GM11168 (cell line): ENCODE measurements at regions not wholly inside any gene's neighbourhood (a gene's known extent, or its start where the extent isn't known, plus 50 kb on each side); places are given as distances from the start of the nearest gene placed in this dataset.
"Not testable (repeated sequence)": the region's sequence is repeated elsewhere in the genome, so short reads cannot be mapped to it uniquely, and the experiment has no call there.

Source experiments
- in situ Hi-C: fragments of 300-500 bp; cut with MboI; formaldehyde crosslinking; loops from one replicate; pipeline ENCODE4 v1.12.0; 2022; ENCODE audit warnings: low sequenced_read_pairs; ENCODE audit not compliant: unreplicated experiment

DNA sequence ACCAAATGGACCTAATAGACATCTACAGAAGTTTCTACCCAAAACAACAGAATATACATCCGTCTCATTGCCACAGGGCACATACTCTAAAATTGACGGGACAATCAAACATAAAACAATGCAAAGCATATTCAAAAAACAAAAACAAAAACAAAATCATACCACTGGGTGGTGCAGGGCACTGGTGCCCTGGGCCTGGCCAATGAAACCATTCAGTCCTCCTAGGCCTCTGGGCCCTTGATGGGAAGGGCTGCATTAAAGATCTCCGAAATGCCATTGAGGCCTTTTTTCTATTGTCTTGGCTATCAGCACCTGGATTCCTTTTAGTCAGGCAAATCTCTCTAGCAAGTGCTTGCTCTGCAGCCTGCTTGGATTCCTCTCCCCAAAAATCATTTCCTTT is 213.9 kb upstream of the ZCCHC13 start:
- in situ Hi-C loops = no loop called here

DNA sequence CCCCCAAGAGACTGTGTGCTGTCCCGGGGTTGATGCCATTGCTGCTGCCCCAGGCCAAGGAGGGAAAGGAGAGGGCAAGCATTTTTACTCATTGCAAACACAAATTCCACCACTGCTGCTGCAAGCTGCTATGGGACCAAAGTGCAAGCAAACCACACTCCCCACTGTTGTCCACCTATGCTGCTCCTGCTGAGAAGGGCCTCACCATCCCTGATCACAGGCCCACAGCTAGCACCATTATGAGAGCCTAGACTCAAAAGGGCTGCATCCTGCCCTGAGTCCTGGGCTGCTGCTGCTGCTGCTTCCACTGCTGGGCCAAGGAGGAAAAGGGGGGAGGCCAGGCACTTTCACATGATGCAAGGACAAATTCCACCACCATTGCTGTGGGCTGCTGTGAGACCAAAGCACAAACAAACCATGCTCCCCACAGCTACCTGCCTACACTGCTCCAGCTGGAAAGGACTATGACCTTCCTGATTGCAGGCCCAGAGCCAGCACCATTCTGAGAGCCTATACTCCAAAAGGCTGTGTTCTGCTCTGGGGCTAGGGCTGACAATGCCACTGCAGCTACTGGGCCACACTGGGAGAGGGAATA is 218.2 kb upstream of the ZCCHC13 start:
- in situ Hi-C loops = no loop called here

DNA sequence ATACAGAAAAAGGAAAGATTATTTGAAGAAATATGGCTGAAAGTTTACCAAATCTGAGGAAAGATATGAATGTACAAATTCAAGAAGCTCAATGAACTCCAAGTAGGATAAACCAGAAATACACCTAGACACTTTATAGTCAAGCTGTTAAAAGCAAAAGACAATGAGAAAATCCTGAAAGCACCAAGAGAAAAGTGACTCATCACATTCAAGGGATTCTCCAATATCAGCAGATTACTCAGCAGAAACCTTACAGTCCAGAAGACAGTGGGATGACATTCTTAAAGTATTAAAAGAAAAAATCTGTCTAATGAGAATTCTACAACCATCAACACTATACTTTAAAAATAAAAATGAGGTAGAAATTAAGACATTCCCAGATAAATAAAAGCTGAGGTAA is 223.8 kb upstream of the ZCCHC13 start:
- in situ Hi-C loops = no loop called here

DNA sequence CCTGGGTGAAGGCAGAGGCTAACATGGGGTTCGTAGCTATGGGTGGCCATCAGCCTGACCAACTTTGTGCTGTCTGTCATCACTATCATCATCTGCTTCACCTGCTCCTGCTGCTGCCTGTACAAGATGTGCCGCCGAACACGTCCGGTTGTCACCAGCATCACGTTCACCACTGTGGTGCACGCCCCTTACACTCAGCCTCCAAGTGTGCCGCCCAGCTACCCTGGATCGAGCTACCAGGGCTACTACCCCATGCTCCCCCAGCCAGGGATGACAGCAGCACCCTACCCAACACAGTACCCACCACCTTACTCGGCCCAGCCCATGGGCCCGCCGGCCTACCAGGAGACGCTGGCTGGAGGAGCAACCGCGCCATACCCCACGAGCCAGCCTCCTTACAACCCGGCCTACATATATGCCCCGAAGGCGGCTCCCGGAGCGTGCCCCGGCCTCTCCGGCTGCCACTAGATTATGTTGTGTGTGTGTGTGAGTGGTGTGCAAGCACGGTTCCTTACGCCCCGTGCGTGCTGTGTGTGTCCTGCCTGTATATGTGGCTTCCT is 213.4 kb upstream of the XIST start:
- in situ Hi-C loops = no loop called here

DNA sequence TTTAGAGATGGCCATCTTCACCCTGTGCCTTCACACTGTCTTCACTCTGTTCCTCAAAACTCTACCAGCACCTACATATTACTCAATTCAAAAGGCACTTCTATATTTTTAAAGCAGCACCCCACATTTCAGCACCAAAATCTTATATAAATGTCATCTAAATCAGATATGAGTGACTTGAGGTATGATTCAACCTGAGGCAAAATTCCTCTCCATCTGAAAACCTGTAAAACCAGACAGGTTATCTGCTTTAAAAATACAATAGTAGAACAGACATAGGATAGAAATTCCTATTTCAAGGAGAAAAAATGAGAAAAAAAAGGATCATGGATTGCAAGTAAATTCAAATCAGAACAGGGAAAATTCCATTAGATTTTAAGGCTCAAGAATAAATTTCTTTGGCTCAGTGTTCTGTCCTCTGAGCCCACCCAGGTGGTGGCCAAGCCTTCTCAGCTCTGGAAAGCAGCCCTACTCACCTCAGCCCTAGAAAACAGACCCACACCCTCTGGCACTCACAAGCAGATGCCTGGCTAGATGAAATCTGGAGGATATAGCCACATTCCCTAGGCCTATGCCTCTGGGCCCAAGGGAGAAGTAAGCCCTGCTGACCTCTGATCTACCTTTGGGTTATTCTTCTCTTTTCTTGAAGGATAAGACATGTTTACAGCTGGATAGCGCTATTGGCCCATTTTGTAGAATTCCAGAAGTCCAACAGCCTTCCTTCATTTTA is 211.1 kb upstream of the XIST start:
- in situ Hi-C loops = no loop called here

DNA sequence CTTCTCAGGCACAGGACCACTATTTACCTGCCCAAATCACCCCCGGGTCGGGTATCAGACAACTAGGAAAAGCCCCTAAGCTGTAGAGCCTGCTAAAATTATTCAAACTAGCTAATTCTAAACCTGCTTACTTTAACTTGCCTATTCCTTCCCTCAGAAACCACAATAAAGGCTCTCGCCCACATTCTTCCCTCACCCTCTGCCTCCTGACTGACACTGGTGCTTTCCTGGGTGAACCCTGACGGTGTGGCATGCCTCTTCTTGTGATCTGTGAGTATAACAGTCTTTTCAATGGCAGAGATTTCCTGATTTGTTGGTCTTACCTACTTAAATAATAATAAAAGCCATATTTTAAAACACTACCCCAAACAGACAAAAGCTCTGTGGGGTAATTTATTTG is 209.4 kb upstream of the XIST start:
- in situ Hi-C loops = no loop called here

DNA sequence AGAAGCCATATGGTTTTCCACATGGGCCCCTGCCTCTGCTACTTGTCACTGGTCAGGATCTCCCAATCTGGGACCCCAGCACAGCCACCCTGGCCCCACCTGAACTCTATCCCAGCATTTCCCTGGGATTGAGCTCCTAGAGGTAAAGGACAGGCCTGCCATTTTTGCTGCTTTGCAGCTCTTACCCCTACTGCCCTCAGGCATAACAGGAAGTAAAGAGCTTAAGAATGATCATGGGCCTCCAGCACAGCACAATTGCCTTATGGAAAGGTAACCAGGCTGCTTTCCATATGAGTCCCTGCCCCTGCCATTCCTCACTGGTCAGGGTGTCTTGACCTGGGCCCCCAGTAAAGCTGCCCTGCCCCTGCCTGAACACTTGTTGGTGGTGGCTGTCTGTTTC is 196.6 kb upstream of the XIST start:
- in situ Hi-C loops = no loop called here

DNA sequence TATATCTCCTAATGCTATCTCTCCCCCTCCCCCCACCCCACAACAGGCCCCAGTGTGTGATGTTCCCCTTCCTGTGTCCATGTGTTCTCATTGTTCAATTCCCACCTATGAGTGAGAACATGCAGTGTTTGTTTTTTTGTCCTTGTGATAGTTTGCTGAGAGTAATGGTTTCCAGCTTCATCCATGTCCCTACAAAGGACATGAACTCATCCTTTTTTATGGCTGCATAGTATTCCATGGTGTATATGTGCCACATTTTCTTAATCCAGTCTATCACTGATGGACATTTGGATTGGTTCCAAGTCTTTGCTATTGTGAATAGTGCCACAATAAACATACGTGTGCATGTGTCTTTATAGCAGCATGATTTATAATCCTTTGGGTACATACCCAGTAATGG is 181.6 kb upstream of the XIST start:
- in situ Hi-C loops = not testable (repeated sequence)

DNA sequence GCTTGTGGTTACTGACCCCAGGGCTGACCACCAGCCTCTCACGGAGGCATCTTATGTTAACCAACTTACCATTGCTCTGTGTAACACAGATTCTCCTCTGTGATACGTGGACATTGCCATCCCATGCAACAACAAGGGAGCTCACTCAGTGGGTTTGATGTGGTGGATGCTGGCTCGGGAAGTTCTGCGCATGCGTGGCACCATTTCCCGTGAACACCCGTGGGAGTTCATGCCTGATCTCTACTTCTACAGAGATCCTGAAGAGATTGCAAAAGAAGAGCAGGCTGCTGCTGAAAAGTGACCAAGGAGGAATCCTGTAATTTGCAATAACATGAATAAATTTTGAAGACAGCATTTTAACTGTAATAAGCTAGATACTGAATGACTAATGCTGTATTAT is 179.0 kb upstream of the XIST start:
- in situ Hi-C loops = not testable (repeated sequence)

DNA sequence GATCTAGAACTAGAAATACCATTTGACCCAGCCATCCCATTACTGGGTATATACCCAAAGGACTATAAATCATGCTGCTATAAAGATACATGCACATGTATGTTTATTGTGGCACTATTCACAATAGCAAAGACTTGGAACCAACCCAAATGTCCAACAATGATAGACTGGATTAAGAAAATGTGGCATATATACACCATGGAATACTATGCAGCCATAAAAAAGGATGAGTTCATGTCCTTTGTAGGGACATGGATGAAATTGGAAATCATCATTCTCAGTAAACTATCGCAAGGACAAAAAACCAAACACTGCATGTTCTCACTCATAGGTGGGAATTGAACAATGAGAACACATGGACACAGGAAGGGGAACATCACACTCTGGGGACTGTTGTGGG is 178.3 kb upstream of the XIST start:
- in situ Hi-C loops = not testable (repeated sequence)

DNA sequence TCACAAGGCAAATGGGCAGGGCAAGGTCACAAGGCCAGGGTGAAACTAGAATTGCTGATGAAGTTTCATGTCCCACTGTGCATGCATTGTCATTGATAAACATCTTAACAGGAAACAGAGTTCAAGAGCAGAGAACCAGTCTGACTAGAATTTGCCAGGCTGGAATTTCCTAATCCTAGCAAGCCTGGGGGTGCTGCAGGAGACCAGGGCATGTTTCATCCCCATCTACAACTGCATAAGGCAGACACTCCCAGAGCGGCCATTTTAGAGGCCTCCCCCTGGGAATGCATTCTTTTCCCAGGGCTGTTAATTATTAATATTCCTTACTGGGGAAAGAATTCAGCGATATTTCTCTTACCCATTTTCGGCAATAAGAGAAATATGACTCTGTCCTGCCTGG is 172.6 kb upstream of the XIST start:
- in situ Hi-C loops = not testable (repeated sequence)

DNA sequence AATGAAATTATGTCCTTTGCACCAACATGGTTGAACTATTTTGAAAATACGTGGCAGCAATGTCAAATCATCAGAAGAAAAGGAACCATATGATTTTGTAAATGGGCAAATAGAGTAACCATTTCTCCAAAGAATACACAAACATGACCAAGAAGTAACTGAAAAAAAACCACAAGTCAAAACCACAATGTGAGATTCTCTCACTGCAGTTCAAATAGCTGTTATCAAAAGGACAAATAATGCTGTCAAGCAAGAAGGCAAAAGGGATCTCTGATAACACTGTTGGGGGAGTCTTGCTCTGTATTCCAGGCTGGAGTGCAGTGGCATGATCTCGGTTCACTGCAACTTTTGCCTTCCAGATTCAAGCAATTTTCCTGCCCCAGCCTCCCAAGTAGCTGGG is 170.7 kb upstream of the XIST start:
- in situ Hi-C loops = no loop called here

DNA sequence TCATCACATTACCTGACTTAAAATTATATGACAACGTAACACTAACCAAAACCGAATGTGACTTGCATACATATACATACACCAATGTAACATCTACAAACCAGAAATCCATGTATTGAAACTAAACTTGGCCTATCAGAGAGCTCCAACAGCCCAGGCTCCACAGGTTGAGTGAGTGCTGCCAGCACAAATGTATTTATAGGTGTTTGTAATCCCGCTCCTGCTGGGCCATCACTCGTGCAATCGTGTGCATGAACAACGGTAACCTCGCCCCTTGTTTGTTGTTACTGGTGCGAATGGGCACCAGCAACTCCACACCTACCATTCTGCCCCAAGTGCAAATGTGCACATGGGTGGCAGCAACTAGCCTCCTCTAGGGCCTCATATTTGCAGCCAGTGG is 165.7 kb upstream of the XIST start:
- in situ Hi-C loops = loop anchor here (10.0 kb wide), 1 partner anchor 153 kb away; no protein-coding TSS in a partner anchor

DNA sequence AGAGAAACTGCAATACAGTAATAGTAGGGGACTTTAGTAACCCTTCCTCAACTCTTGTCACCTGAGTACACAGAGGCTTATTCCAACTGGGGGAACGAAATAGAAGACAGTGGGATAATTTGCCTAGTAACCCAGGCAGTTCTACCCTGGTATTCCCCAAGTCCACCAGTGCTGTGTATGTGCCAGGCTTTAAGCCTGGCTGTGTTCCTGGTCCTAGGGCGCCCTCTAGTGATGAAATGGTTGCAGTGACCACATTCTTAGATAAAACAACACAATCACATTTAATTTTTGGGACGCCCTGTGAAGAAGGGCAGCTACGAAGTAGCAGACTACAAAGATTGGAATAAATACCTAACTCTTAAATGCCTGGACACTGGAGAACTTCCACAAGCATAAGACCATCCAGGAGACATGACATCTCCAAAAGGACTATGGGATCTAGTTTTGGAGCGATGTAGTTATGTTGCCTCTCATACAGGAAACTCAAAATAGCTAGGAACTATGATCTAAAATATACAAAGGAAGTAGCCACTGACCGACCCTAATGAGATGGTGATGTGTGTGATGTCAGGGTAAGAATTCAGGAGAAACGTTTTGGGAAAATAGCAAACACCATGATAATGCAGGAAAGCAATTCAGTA is 163.0 kb upstream of the XIST start:
- in situ Hi-C loops = loop anchor here (10.0 kb wide), 1 partner anchor 151 kb away; no protein-coding TSS in a partner anchor

DNA sequence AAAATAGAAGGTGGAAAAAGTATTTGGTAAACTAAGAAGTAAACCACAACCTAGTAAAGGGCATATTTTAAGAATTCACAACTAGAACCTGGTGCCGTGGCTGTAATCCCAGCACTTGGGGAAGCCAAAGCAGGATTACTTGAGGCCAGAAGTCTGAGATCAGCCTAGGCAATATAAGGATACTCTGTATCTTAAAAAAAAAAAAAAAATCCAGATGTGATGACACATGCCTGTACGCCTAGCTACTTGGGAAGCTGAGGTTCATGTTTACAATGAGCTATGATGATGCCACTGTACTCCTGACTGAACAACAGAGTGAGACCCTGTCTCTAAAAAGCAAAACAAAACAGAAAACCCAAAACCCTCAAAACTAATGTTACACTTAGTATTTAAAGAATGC is 156.5 kb upstream of the XIST start:
- in situ Hi-C loops = no loop called here

DNA sequence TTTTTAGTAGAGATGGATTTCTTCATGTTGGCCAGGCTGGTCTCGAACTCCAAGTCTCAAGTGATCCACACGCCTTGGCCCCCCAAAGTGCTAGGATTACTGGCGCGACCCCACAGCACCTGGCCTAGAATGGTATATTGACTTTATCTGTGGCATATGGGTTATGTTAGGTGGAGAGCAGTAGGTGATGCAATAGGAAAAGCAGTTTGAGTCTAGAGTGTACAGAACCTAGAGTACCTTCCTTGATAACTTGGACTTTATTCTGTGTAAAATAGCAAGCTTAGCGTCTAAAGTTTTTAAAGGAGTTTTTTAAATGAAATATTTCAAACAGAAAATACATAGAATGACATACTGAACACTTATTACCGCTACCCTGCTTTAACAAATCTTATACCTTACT is 139.5 kb upstream of the XIST start:
- in situ Hi-C loops = no loop called here

DNA sequence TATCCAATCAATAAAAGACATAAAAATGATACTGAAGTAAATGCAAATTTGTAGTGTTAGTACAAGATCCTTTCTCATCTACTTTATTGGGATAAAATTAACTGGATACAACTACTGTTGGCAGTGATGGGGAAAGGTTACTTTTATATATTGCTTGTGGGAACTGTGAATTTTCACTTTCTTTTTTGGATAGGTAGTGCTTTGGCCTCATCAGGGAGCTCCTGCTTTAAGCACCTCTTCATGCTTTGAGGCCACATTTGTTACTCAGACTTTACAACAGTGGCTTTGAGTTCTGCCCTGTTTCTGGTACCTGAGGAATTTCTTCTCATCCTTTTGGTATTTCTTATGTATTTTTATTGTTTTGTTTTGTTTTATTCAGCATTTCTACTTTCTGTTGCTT is 134.7 kb upstream of the XIST start:
- in situ Hi-C loops = no loop called here

DNA sequence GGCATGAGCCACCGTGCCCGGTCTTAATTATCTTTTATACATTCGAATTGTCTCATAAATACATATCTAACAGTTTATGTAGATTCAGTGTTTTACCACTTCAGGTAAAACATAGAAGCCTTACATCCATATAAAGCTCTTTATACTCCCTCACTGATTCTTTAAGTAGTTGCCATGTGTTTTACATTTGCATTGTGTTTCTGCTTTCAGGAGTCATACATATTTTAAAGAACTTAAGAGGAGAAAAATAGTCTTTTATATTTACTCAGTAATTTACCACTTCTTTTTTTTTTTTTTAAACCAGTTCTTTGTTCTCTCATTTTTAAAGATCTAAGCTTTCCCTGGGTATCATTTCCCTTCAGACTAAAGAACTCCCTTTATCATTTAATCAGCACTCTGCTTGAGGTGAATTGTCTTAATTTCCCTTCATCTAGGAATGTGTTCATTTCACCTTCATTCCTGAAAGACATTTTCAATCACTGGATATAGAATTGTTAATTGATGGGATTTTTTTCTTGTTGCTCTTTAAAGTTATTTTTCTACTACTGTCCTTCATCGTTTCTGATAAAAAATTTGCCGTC is 127.1 kb upstream of the XIST start:
- in situ Hi-C loops = no loop called here

DNA sequence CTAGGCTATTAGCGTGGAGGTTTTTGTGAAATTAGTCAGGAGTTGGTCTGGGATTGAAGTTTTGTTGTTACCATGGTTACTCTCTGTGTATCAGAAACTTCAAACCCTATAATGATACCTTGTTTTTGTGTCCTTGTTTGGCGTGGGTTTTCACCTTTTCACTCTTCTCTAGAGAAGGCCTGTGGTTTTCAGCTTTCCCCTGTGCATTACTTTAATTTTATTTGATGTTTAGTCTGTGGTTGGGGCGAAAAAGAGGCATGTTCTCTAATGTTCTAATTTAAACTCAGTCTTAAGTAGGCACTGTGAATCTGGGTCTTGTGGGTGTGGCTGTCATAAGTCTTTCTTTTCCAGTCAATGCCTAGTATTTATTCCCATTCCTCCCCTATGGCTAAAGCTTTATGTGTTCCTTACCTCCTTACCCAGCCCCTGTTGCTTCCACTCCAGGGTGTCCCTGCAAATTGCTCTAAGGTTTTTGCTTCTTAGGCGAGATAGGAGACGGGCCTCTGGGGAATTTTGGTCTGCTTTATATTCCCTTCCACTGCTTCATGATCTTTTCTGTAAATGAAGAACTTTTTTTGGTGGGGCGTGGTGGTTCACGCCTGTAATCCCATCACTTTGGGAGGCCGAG is 125.1 kb upstream of the XIST start:
- in situ Hi-C loops = no loop called here

DNA sequence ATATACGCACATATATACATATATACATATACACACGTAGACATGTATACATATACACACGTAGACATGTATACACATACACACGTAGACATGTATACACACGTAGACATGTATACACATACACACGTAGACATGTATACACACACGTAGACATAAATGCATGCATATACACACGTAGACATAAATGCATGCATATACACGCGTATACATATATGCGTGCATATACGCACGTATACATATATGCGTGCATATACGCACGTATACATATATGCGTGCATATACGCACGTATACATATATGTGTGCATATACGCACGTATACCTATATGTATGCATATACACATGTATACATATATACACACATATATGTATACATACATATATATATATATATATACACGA is 114.9 kb upstream of the XIST start:
- in situ Hi-C loops = not testable (repeated sequence)

DNA sequence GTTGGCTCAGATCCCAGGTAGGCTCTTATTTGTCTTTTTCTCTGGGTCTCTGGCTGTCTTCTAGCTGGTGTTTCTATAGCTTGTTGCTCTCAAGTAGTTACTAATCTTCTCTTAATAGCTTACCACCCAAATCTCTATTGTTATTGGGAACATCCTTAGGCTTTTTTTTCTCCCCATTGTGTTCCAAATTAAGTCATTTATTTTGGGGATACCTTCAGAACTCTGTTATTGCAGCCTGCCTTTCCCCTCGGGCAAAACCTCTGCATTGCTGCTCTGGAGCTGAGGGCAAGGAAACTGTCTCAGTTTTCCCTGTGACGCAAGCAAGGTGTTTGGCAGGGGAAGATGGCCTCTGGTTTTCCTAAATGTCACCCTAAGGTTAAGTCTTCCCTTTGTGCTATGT is 113.3 kb upstream of the XIST start:
- in situ Hi-C loops = no loop called here
